Natural killer cell (primary cell): ENCODE measurements at regions not wholly inside any gene's neighbourhood (a gene's known extent, or its start where the extent isn't known, plus 50 kb on each side); places are given as distances from the start of the nearest gene placed in this dataset.

Source experiments
- ATAC-seq, 3 donors: fragments of 150-1000 bp in 2 of 3; fragments of 200-7000 bp in 1 of 3; cut with Tn5 transposase; 1 replicate in 1 of 3; 2 replicates in 2 of 3; pipeline ENCODE4 v1.10.0; 2021; ENCODE audit warnings: mild to moderate bottlenecking in 2 of 3, moderate library complexity in 2 of 3
- DNase-seq, 2 donors: peaks; one replicate each; pipeline versions ENCODE4 v3.0.0 to v3.0.0-alpha.2; 2013 to 2021; ENCODE audit warnings: mixed read lengths in 1 of 2
- H3K27ac ChIP-seq: one replicate; pipeline ENCODE4 v1.5.1; 2013; ENCODE audit warnings: mild to moderate bottlenecking, low read length
- H3K27me3 ChIP-seq: one replicate; pipeline ENCODE4 v1.6.1; 2013; ENCODE audit warnings: low read length; ENCODE audit not compliant: control insufficient read depth, insufficient read depth
- H3K36me3 ChIP-seq: one replicate; pipeline ENCODE4 v1.6.1; 2013; ENCODE audit warnings: low read length; ENCODE audit not compliant: control insufficient read depth, insufficient read depth
- H3K4me1 ChIP-seq: one replicate; pipeline ENCODE4 v1.6.1; 2013; ENCODE audit warnings: low read length; ENCODE audit not compliant: control insufficient read depth, insufficient read depth
- H3K4me3 ChIP-seq: one replicate; pipeline ENCODE4 v1.5.1; 2013; ENCODE audit warnings: low read length
- H3K9me3 ChIP-seq: one replicate; pipeline ENCODE4 v1.6.1; 2013; ENCODE audit warnings: low read length; ENCODE audit not compliant: control insufficient read depth, insufficient read depth
- H3K27ac Mint-ChIP-seq, 2 donors: one replicate each; pipeline ENCODE4 v1.8.0; 2022; ENCODE audit warnings: mild to moderate bottlenecking in 2 of 2, mixed read lengths in 2 of 2, moderate library complexity in 1 of 2
- H3K27me3 Mint-ChIP-seq, 2 donors: one replicate each; pipeline ENCODE4 v1.8.0; 2022; ENCODE audit warnings: low read depth in 2 of 2, mixed read lengths in 2 of 2
- H3K36me3 Mint-ChIP-seq: one replicate; pipeline ENCODE4 v1.8.0; 2022; ENCODE audit warnings: mixed read lengths
- H3K4me1 Mint-ChIP-seq, 2 donors: one replicate each; pipeline ENCODE4 v1.8.0; 2022; ENCODE audit warnings: mixed read lengths in 2 of 2
- H3K4me3 Mint-ChIP-seq: one replicate; pipeline ENCODE4 v1.8.0; 2022; ENCODE audit warnings: mild to moderate bottlenecking, moderate library complexity, mixed read lengths
- H3K9me3 Mint-ChIP-seq, 2 donors: one replicate each; pipeline ENCODE4 v1.8.0; 2022; ENCODE audit warnings: mixed read lengths in 2 of 2
- WGBS: methylation state at CpG from one replicate; pipeline ENCODE4 v1.1.7; 2013; ENCODE audit warnings: missing lambda C conversion rate; ENCODE audit not compliant: insufficient coverage; 5-methylcytosine and 5-hydroxymethylcytosine counted together
- intact Hi-C: fragments of 100-400 bp; cut with micrococcal nuclease; formaldehyde crosslinking; loops from one replicate; pipeline ENCODE4 v1.14.2; 2022
- TF ChIP-seq, protein P1 (sequence below): fragments of 200-600 bp; IDR thresholded peaks from one replicate; pipeline ENCODE4 v1.8.0; 2022; ENCODE audit warnings: antibody characterized with exemption

DNA sequence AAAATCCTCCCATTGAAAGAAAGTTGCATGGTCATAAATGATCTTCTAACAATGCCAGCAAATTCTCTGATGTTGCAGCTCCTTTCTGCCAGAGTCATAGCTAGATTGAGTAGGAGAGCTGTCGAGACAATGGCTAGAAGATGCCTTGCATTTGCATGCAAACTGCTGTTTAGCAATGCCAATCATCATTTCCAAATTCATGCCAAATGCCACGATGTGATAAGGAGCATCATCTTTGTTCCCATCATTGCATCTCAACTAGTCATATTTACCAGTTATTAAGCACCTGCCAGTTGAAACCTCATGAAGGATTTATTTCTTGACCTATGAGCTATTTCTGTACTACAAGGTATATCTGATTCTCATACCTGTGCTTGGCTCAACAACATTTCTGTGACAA lies 246.4 kb upstream of the PIK3R1 start:
- peaks cover 0 to 2% of the 10 kb centered on the region in 2 donors for H3K9me3 Mint-ChIP-seq
- Histone ChIP-seq H3K9me3 (no peaks in the 10 kb centered on the region), H3K27me3 (no peaks in the 10 kb centered on the region), H3K4me3 (no peak overlapping the region), H3K36me3 (no peaks in the 10 kb centered on the region), H3K27ac (no peak overlapping the region), H3K4me1 (no peaks in the 10 kb centered on the region)
- H3K27ac Mint-ChIP-seq: no peak overlapping the region
- TF ChIP-seq, protein P1, sequence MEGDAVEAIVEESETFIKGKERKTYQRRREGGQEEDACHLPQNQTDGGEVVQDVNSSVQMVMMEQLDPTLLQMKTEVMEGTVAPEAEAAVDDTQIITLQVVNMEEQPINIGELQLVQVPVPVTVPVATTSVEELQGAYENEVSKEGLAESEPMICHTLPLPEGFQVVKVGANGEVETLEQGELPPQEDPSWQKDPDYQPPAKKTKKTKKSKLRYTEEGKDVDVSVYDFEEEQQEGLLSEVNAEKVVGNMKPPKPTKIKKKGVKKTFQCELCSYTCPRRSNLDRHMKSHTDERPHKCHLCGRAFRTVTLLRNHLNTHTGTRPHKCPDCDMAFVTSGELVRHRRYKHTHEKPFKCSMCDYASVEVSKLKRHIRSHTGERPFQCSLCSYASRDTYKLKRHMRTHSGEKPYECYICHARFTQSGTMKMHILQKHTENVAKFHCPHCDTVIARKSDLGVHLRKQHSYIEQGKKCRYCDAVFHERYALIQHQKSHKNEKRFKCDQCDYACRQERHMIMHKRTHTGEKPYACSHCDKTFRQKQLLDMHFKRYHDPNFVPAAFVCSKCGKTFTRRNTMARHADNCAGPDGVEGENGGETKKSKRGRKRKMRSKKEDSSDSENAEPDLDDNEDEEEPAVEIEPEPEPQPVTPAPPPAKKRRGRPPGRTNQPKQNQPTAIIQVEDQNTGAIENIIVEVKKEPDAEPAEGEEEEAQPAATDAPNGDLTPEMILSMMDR: no peak
- H3K4me3 Mint-ChIP-seq: no peak overlapping the region
- WGBS: 81% methylated on average over 2 of the region's 2 CpGs
- intact Hi-C loops: no loop called here
- H3K27me3 Mint-ChIP-seq: no peaks in the 10 kb centered on the region
- ATAC-seq: no peak
- H3K36me3 Mint-ChIP-seq: no peaks in the 10 kb centered on the region
- DNase-seq: no peak
- H3K4me1 Mint-ChIP-seq: no peaks in the 10 kb centered on the region

DNA sequence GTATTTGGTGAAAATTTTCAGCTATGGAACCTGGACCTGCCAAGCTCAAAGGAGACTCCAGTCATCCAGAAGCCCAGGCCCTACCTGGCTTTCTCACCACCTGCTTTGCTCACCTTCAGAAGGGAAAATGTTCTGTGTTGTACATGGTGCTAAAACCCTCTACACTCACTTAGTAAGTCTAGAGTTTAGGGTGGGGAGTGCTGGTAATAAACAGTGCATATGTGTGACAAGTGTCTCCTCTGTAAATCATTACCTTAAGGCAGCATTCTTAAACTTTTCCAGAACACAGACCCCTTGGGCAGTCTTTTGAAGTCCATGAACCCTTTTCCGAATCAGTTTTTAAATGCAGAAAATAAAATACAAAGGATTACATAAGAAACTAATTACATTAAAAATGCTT lies 248.8 kb upstream of the PIK3R1 start:
- no peak for DNase-seq
- no CpG with 5 or more reads among the region's 1 CpG for WGBS
- no peak overlapping the region for H3K4me3 ChIP-seq
- H3K36me3 ChIP-seq: no peaks in the 10 kb centered on the region
- no peaks in the 10 kb centered on the region for H3K9me3 ChIP-seq
- TF ChIP-seq, protein P1: no peak
- H3K27me3 ChIP-seq: no peaks in the 10 kb centered on the region
- intact Hi-C loops: no loop called here
- H3K4me3 Mint-ChIP-seq: no peak overlapping the region
- no peaks in the 10 kb centered on the region for H3K36me3 Mint-ChIP-seq
- H3K27me3 Mint-ChIP-seq: peaks cover 0 to 5% of the 10 kb centered on the region in 2 donors
- no peak overlapping the region for H3K27ac ChIP-seq
- no peaks in the 10 kb centered on the region for H3K4me1 Mint-ChIP-seq
- no peaks in the 10 kb centered on the region for H3K4me1 ChIP-seq
- ATAC-seq: no peak
- no peak overlapping the region for H3K27ac Mint-ChIP-seq
- H3K9me3 Mint-ChIP-seq: peaks cover 0 to 2% of the 10 kb centered on the region in 2 donors

DNA sequence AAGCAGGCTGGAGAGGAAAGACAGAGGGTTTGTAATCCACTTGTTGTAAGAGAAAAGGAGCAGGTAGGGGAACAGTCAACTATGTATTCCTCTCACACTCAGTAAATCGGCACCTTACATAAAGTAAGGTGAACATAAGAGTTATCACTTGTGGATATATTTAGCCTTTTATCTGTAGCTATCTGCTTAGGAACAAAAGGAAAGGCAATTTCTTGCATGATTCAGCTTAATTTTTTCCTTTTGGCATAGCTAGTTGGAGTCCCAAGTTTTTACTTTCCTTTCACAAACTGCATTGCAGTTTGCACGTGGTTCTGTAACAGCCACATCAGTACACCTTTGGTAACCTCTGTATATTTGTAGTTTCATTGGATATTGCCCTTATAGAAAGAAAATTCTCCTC lies 250.9 kb upstream of the PIK3R1 start:
- peaks cover 0 to 5% of the 10 kb centered on the region in 2 donors for H3K27me3 Mint-ChIP-seq
- intact Hi-C loops: no loop called here
- no peak overlapping the region for H3K27ac Mint-ChIP-seq

More for the DNA sequence above, 250.9 kb upstream of the PIK3R1 start:
- H3K27ac ChIP-seq: no peak overlapping the region
- WGBS: no CpG with 5 or more reads among the region's 2 CpGs
- Mint-ChIP-seq H3K4me3 (no peak overlapping the region), H3K4me1 (no peaks in the 10 kb centered on the region), H3K36me3 (no peaks in the 10 kb centered on the region), H3K9me3 (peaks cover 0 to 2% of the 10 kb centered on the region in 2 donors)
- no peaks in the 10 kb centered on the region for H3K9me3 ChIP-seq
- no peak overlapping the region for H3K4me3 ChIP-seq
- no peaks in the 10 kb centered on the region for H3K4me1 ChIP-seq
- H3K36me3 ChIP-seq: no peaks in the 10 kb centered on the region
- no peaks in the 10 kb centered on the region for H3K27me3 ChIP-seq
- DNase-seq: no peak
- no peak for ATAC-seq
- TF ChIP-seq, protein P1: no peak
